HepG2 (cell line): ENCODE measurements at regions not wholly inside any gene's neighbourhood (a gene's known extent, or its start where the extent isn't known, plus 50 kb on each side); places are given as distances from the start of the nearest gene placed in this dataset.

ENCODE experiments used
- ATAC-seq: fragments of 200-7000 bp; cut with Tn5 transposase; 3 replicates; pipeline ENCODE4 v1.9.1; 2020; ENCODE audit warnings: mild to moderate bottlenecking, moderate library complexity
- BruUV-seq: library from RNA; stranded (reverse); fragments of 400-500 nt; replicated peaks from 2 replicates; lab custom pipeline; 2021; lab: Mats Ljungman, UMichigan
- CTCF ChIA-PET: fragments of 300-600 bp; formaldehyde crosslinking; extraction: SDS; loops from one replicate; lab custom pipeline; 2021; ENCODE audit warnings: low total read pairs, inconsistent platforms, low intra/inter-chr PET ratio; lab: Yijun Ruan, JAX
- POLR2A ChIA-PET: fragments of 350-600 bp; sonication (Branson Sonifier 250); formaldehyde crosslinking; loops from one replicate; lab custom pipeline; 2020; ENCODE audit warnings: antibody characterized with exemption, inconsistent platforms; lab: Yijun Ruan, JAX
- DNase-seq: peaks from one replicate; pipeline ENCODE4 v3.0.0-alpha.2; 2015; ENCODE audit warnings: low spot score
- FAIRE-seq: peaks from 3 replicates; lab custom pipeline; 2011; peaks lifted over from hg19 to GRCh38; lab: Jason Lieb, UNC
- H2AFZ ChIP-seq: one replicate; pipeline ENCODE4 v1.6.1; 2011; ENCODE audit warnings: low read length, inconsistent platforms
- H3K27ac ChIP-seq: fragments of 300-600 bp; 3 replicates; pipeline ENCODE4 v1.8.0; 2011; ENCODE audit warnings: mixed run types, mild to moderate bottlenecking, mixed read lengths, low read length, inconsistent platforms; ENCODE audit not compliant: insufficient read depth; ENCODE audit errors: extremely low read length
- H3K27me3 ChIP-seq, 2 experiments: fragments of 200-600 bp in 1 of 2; 2 replicates in 1 of 2; 3 replicates in 1 of 2; pipeline versions ENCODE4 v1.6.0 to v1.8.0; 2011; ENCODE audit warnings: low read length in 2 of 2, mild to moderate bottlenecking in 2 of 2, moderate library complexity in 2 of 2, inconsistent platforms in 1 of 2; ENCODE audit not compliant: insufficient read depth in 2 of 2, control insufficient read depth in 1 of 2
- H3K36me3 ChIP-seq, 2 experiments: fragments of 200-600 bp in 1 of 2; replicated peaks in 1 of 2; 2 replicates in 1 of 2; 3 replicates in 1 of 2; pipeline versions ENCODE4 v1.5.1 to v1.8.0; 2011; ENCODE audit warnings: low read length in 2 of 2, inconsistent platforms in 1 of 2; ENCODE audit not compliant: insufficient read depth in 2 of 2, control insufficient read depth in 1 of 2
- H3K4me1 ChIP-seq: 2 replicates; pipeline ENCODE4 v1.5.1; 2012; ENCODE audit warnings: low read length, inconsistent platforms; ENCODE audit not compliant: insufficient read depth
- H3K4me2 ChIP-seq: 2 replicates; pipeline ENCODE4 v1.6.0; 2011; ENCODE audit warnings: low read depth, low read length, inconsistent platforms
- H3K4me3 ChIP-seq, 3 experiments: fragments of 200-600 bp in 1 of 3; sonication (generic), shearing (Covaris generic) in 1 of 3; replicated peaks in 1 of 3; 2 replicates each; pipeline ENCODE4 v1.5.1; 2011 to 2016; ENCODE audit warnings: low read length in 3 of 3, inconsistent platforms in 2 of 3, low read depth in 2 of 3, mild to moderate bottlenecking in 2 of 3, control low read depth in 1 of 3, mixed read lengths in 1 of 3; ENCODE audit not compliant: insufficient read depth in 1 of 3
- H3K79me2 ChIP-seq: one replicate; pipeline ENCODE4 v1.6.1; 2011; ENCODE audit warnings: low read length, inconsistent platforms; ENCODE audit not compliant: insufficient read depth
- H3K9ac ChIP-seq: 2 replicates; pipeline ENCODE4 v1.6.0; 2011; ENCODE audit warnings: mild to moderate bottlenecking, low read depth, low read length, inconsistent platforms; ENCODE audit not compliant: insufficient read depth
- H3K9me3 ChIP-seq: 2 replicates; pipeline ENCODE4 v1.5.1; 2012; ENCODE audit warnings: mild to moderate bottlenecking, low read length
- H4K20me1 ChIP-seq: 2 replicates; pipeline ENCODE4 v1.6.0; 2011; ENCODE audit warnings: inconsistent platforms, mild to moderate bottlenecking, low read length, moderate library complexity; ENCODE audit not compliant: insufficient read depth
- ATF2 ChIP-seq: sonication (generic); formaldehyde crosslinking; IDR thresholded peaks from 2 replicates; pipeline ENCODE4 v1.4.0; 2020; ENCODE audit warnings: missing genetic modification reagents
- ATF7 ChIP-seq, 2 experiments: fragments of 450-650 bp in 1 of 2; sonication (generic) in 1 of 2; formaldehyde crosslinking in 1 of 2; IDR thresholded peaks; 2 replicates each; pipeline versions ENCODE4 v1.4.0 to v1.6.1; 2016 to 2020; ENCODE audit warnings: antibody characterized with exemption in 1 of 2, mild to moderate bottlenecking in 1 of 2, missing genetic modification reagents in 1 of 2
- CSRNP1 ChIP-seq: sonication (generic); formaldehyde crosslinking; IDR thresholded peaks from 2 replicates; pipeline ENCODE4 v1.8.1; 2023; ENCODE audit warnings: mild to moderate bottlenecking, missing genetic modification reagents
- SMAD9 ChIP-seq: sonication (generic); formaldehyde crosslinking; IDR thresholded peaks from 2 replicates; pipeline ENCODE4 v1.5.1; 2020; ENCODE audit warnings: mild to moderate bottlenecking, missing genetic modification reagents
- SOX13 ChIP-seq, 3 experiments: fragments of 450-650 bp in 1 of 3; sonication (generic) in 1 of 3; formaldehyde crosslinking in 1 of 3; IDR thresholded peaks in 2 of 3; conservative IDR thresholded peaks in 1 of 3; 2 replicates each; pipeline versions ENCODE4 v1.5.0 to v1.6.1; 2016 to 2020; ENCODE audit warnings: antibody characterized with exemption in 1 of 3, mild to moderate bottlenecking in 1 of 3, missing compliant biosample characterization in 1 of 3, missing genetic modification reagents in 1 of 3, moderate library complexity in 1 of 3
- ZNF205 ChIP-seq: IDR thresholded peaks from 2 replicates; pipeline ENCODE4 v1.6.1; 2018; ENCODE audit warnings: missing biosample characterization, missing genetic modification reagents
- ZNF260 ChIP-seq: sonication (generic); formaldehyde crosslinking; IDR thresholded peaks from 2 replicates; pipeline ENCODE4 v1.4.0; 2020; ENCODE audit warnings: missing genetic modification reagents, low read depth, mild to moderate bottlenecking, borderline replicate concordance
- ZNF446 ChIP-seq: sonication (generic); formaldehyde crosslinking; IDR thresholded peaks from 2 replicates; pipeline ENCODE4 v1.5.0; 2020; ENCODE audit warnings: mild to moderate bottlenecking, missing genetic modification reagents
- in situ Hi-C: cut with HindIII; loops from 2 replicates; pipeline ENCODE4 v1.10.0; 2017; ENCODE audit warnings: low pct_unique_long_range_greater_than_20kb; ENCODE audit not compliant: extremely low pct_ligation_motif_present
- intact Hi-C: fragments of 100-400 bp; cut with micrococcal nuclease; formaldehyde crosslinking; loops from one replicate; pipeline ENCODE4 v1.10.0; 2022; ENCODE audit not compliant: unreplicated experiment
- TF ChIP-seq, protein P1 (sequence below): sonication (generic); formaldehyde crosslinking; IDR thresholded peaks from 2 replicates; pipeline ENCODE4 v1.8.0; 2022; ENCODE audit warnings: missing genetic modification reagents, mild to moderate bottlenecking, borderline replicate concordance
- TF ChIP-seq, protein P2 (sequence below): sonication (generic); formaldehyde crosslinking; IDR thresholded peaks from 2 replicates; pipeline ENCODE4 v1.5.1; 2020; ENCODE audit warnings: mild to moderate bottlenecking, moderate library complexity, missing genetic modification reagents
- TF ChIP-seq, protein P3 (sequence below): sonication (generic); formaldehyde crosslinking; IDR thresholded peaks from 2 replicates; pipeline ENCODE4 v1.4.0; 2020; ENCODE audit warnings: missing genetic modification reagents, borderline replicate concordance

GRCh38 chr4:129806986-129807385 is 711.0 kb downstream of the C4orf33 start:
- in situ Hi-C loops = no loop called here
- Histone ChIP-seq H3K4me3 (no peak overlapping the region), H4K20me1 (no peaks in the 10 kb centered on the region), H3K9ac (no peak overlapping the region), H3K27ac (no peak overlapping the region), H3K36me3 (no peaks in the 10 kb centered on the region), H3K4me1 (peaks cover 8% of the 10 kb centered on the region; the same call in 1 of the 2 replicates)
- DNase-seq (no peak), ATAC-seq (no peak)
- POLR2A ChIA-PET = no interaction called here
- BruUV-seq = no TSS peak
- intact Hi-C loops = no loop called here
- CTCF ChIA-PET = no interaction called here
- TF ChIP-seq ZNF446 (CRISPR knock-in tag) (no peak), CSRNP1 (CRISPR knock-in tag) (no peak), ATF7 (IDR thresholded peaks at IDR 0.05) (no peak), ATF7 (CRISPR knock-in tag; IDR thresholded peaks at IDR 0.05) (no peak), SOX13 (IDR thresholded peaks at IDR 0.05) (no peak), SOX13 (CRISPR knock-in tag; conservative IDR thresholded peaks at IDR 0.05 in 1 of 2, IDR thresholded peaks at IDR 0.05 in 1 of 2) (no peak), ATF2 (CRISPR knock-in tag) (no peak), SMAD9 (CRISPR knock-in tag) (no peak), ZNF260 (no peak), ZNF205 (CRISPR knock-in tag) (no peak)
- TF ChIP-seq, protein P1, sequence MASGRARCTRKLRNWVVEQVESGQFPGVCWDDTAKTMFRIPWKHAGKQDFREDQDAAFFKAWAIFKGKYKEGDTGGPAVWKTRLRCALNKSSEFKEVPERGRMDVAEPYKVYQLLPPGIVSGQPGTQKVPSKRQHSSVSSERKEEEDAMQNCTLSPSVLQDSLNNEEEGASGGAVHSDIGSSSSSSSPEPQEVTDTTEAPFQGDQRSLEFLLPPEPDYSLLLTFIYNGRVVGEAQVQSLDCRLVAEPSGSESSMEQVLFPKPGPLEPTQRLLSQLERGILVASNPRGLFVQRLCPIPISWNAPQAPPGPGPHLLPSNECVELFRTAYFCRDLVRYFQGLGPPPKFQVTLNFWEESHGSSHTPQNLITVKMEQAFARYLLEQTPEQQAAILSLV = no peak
- TF ChIP-seq, protein P2, sequence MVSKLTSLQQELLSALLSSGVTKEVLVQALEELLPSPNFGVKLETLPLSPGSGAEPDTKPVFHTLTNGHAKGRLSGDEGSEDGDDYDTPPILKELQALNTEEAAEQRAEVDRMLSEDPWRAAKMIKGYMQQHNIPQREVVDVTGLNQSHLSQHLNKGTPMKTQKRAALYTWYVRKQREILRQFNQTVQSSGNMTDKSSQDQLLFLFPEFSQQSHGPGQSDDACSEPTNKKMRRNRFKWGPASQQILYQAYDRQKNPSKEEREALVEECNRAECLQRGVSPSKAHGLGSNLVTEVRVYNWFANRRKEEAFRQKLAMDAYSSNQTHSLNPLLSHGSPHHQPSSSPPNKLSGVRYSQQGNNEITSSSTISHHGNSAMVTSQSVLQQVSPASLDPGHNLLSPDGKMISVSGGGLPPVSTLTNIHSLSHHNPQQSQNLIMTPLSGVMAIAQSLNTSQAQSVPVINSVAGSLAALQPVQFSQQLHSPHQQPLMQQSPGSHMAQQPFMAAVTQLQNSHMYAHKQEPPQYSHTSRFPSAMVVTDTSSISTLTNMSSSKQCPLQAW = no peak
- TF ChIP-seq, protein P3, sequence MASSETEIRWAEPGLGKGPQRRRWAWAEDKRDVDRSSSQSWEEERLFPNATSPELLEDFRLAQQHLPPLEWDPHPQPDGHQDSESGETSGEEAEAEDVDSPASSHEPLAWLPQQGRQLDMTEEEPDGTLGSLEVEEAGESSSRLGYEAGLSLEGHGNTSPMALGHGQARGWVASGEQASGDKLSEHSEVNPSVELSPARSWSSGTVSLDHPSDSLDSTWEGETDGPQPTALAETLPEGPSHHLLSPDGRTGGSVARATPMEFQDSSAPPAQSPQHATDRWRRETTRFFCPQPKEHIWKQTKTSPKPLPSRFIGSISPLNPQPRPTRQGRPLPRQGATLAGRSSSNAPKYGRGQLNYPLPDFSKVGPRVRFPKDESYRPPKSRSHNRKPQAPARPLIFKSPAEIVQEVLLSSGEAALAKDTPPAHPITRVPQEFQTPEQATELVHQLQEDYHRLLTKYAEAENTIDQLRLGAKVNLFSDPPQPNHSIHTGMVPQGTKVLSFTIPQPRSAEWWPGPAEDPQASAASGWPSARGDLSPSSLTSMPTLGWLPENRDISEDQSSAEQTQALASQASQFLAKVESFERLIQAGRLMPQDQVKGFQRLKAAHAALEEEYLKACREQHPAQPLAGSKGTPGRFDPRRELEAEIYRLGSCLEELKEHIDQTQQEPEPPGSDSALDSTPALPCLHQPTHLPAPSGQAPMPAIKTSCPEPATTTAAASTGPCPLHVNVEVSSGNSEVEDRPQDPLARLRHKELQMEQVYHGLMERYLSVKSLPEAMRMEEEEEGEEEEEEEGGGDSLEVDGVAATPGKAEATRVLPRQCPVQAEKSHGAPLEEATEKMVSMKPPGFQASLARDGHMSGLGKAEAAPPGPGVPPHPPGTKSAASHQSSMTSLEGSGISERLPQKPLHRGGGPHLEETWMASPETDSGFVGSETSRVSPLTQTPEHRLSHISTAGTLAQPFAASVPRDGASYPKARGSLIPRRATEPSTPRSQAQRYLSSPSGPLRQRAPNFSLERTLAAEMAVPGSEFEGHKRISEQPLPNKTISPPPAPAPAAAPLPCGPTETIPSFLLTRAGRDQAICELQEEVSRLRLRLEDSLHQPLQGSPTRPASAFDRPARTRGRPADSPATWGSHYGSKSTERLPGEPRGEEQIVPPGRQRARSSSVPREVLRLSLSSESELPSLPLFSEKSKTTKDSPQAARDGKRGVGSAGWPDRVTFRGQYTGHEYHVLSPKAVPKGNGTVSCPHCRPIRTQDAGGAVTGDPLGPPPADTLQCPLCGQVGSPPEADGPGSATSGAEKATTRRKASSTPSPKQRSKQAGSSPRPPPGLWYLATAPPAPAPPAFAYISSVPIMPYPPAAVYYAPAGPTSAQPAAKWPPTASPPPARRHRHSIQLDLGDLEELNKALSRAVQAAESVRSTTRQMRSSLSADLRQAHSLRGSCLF (CRISPR knock-in tag) = no peak
- TF ChIP-seq, all 625 proteins: peak for 0
- Histone ChIP-seq H3K4me2 (no peak overlapping the region), H3K27me3 (no peaks in the 10 kb centered on the region), H3K79me2 (no peaks in the 10 kb centered on the region), H2AFZ (no peak overlapping the region), H3K9me3 (no peaks in the 10 kb centered on the region)
- no peak for FAIRE-seq
